ENCODE measurements at regions not wholly inside any gene's neighbourhood (a gene's known extent, or its start where the extent isn't known, plus 50 kb on each side); places are given as distances from the start of the nearest gene placed in this dataset.

GRCh38 chr14:35993684-35993960 lies 167.5 kb downstream of the BRMS1L start:
- TF ChIP-seq EZH2 (IDR thresholded peaks at IDR 0.05) (no peak), POLR2A (IDR thresholded peaks at IDR 0.05; ENCODE audit: borderline replicate concordance, extremely low read depth, insufficient read depth, insufficient read length) (no peak), CTCF (IDR thresholded peaks at IDR 0.05 in 2 of 3, conservative IDR thresholded peaks at IDR 0.05 in 1 of 3; ENCODE audit: borderline replicate concordance in 1 of 3, insufficient read depth in 1 of 3, low read depth in 2 of 3, low read length in 2 of 3) (no peak), ATF3 (IDR thresholded peaks at IDR 0.05) (no peak), REST (IDR thresholded peaks at IDR 0.05; ENCODE audit: low read depth) (no peak)

Measured in HCT116 (cell line).